ENCODE measurements at regions not wholly inside any gene's neighbourhood (a gene's known extent, or its start where the extent isn't known, plus 50 kb on each side); places are given as distances from the start of the nearest gene placed in this dataset.

GRCh38 chr12:74780182-74780849 is 242.7 kb downstream of the ATXN7L3B start:
- TF ChIP-seq CTCF (IDR thresholded peaks at IDR 0.05) (no peak), POLR2A (IDR thresholded peaks at IDR 0.05) (no peak)
